HEK293 (cell line): ENCODE measurements at regions not wholly inside any gene's neighbourhood (a gene's known extent, or its start where the extent isn't known, plus 50 kb on each side); places are given as distances from the start of the nearest gene placed in this dataset.
"Not testable (repeated sequence)": the region's sequence is repeated elsewhere in the genome, so short reads cannot be mapped to it uniquely, and the experiment has no call there.

Source experiments
- CTCF ChIA-PET: fragments of 350-600 bp; formaldehyde crosslinking; extraction: SDS; loops from one replicate; lab custom pipeline; 2021; ENCODE audit warnings: antibody characterized with exemption; lab: Yijun Ruan, JAX
- POLR2A ChIA-PET: fragments of 300-600 bp; formaldehyde crosslinking; extraction: SDS; loops from one replicate; lab custom pipeline; 2020; ENCODE audit warnings: antibody characterized with exemption, inconsistent platforms; lab: Yijun Ruan, JAX
- H3K27ac ChIP-seq: fragments of 200-500 bp; sonication (Bioruptor generic); 2 replicates; pipeline ENCODE4 v1.5.1; 2014; ENCODE audit warnings: low read depth, low read length, control low read depth, inconsistent platforms; ENCODE audit errors: extremely low read depth
- H3K36me3 ChIP-seq, 2 experiments: fragments of 200-500 bp in 1 of 2; sonication (Bioruptor generic) in 1 of 2; 1 replicate in 1 of 2; 2 replicates in 1 of 2; pipeline ENCODE4 v1.5.1; 2014 to 2017; ENCODE audit warnings: inconsistent platforms in 2 of 2, low read length in 2 of 2; ENCODE audit not compliant: control insufficient read depth in 2 of 2, insufficient read depth in 1 of 2
- H3K4me1 ChIP-seq: fragments of 200-500 bp; sonication (Bioruptor generic); 2 replicates; pipeline ENCODE4 v1.5.1; 2014; ENCODE audit warnings: mild to moderate bottlenecking, low read length, inconsistent platforms; ENCODE audit not compliant: control insufficient read depth, insufficient read depth
- H3K4me3 ChIP-seq: 2 replicates; pipeline ENCODE4 v1.5.1; 2011; ENCODE audit warnings: low read depth, mild to moderate bottlenecking, control low read depth, low read length, moderate library complexity
- H3K9me3 ChIP-seq: fragments of 200-500 bp; sonication (Bioruptor generic); 2 replicates; pipeline ENCODE4 v1.5.1; 2014; ENCODE audit warnings: low read depth, low read length, inconsistent platforms; ENCODE audit not compliant: control insufficient read depth, insufficient read depth
- EGR2 ChIP-seq: fragments of 450-650 bp; formaldehyde crosslinking; IDR thresholded peaks from 2 replicates; pipeline ENCODE4 v1.5.1; 2016; ENCODE audit warnings: low read depth, missing biosample characterization, missing genetic modification characterization
- KLF8 ChIP-seq: fragments of 450-650 bp; formaldehyde crosslinking; IDR thresholded peaks from 2 replicates; pipeline ENCODE4 v1.5.1; 2016; ENCODE audit warnings: missing biosample characterization, missing genetic modification characterization
- MZF1 ChIP-seq: fragments of 450-650 bp; formaldehyde crosslinking; IDR thresholded peaks from 2 replicates; pipeline ENCODE4 v1.5.1; 2017; ENCODE audit warnings: missing biosample characterization, missing genetic modification characterization, borderline replicate concordance
- ZBTB21 ChIP-seq: fragments of 450-650 bp; formaldehyde crosslinking; IDR thresholded peaks from 2 replicates; pipeline ENCODE4 v1.5.1; 2017; ENCODE audit warnings: missing biosample characterization, missing genetic modification characterization
- ZBTB26 ChIP-seq: fragments of 450-650 bp; formaldehyde crosslinking; optimal IDR thresholded peaks from 2 replicates; pipeline ENCODE3; 2016; ENCODE audit warnings: missing biosample characterization, mild to moderate bottlenecking, missing genetic modification characterization
- ZFP41 ChIP-seq: fragments of 450-650 bp; formaldehyde crosslinking; IDR thresholded peaks from 2 replicates; pipeline ENCODE4 v1.5.1; 2016; ENCODE audit warnings: missing biosample characterization, missing genetic modification characterization, borderline replicate concordance
- ZNF174 ChIP-seq: fragments of 450-650 bp; formaldehyde crosslinking; IDR thresholded peaks from 2 replicates; pipeline ENCODE4 v1.5.0; 2017; ENCODE audit warnings: missing biosample characterization, mild to moderate bottlenecking, missing genetic modification characterization
- ZNF37A ChIP-seq: fragments of 450-650 bp; IDR thresholded peaks from 2 replicates; pipeline ENCODE4 v1.5.1; 2018; ENCODE audit warnings: missing biosample characterization, missing genetic modification characterization
- ZNF394 ChIP-seq: fragments of 450-650 bp; formaldehyde crosslinking; IDR thresholded peaks from 2 replicates; pipeline ENCODE4 v1.5.1; 2016; ENCODE audit warnings: missing biosample characterization, missing genetic modification characterization, mild to moderate bottlenecking, moderate library complexity, borderline replicate concordance
- ZNF560 ChIP-seq: fragments of 450-650 bp; formaldehyde crosslinking; IDR thresholded peaks from 2 replicates; pipeline ENCODE4 v1.5.1; 2017; ENCODE audit warnings: missing biosample characterization, missing genetic modification characterization, borderline replicate concordance
- ZNF561 ChIP-seq: fragments of 450-650 bp; IDR thresholded peaks from 2 replicates; pipeline ENCODE4 v1.5.1; 2018; ENCODE audit warnings: missing biosample characterization, missing genetic modification characterization, borderline replicate concordance
- ZNF776 ChIP-seq: fragments of 450-650 bp; formaldehyde crosslinking; IDR thresholded peaks from 2 replicates; pipeline ENCODE4 v1.5.0; 2017; ENCODE audit warnings: missing biosample characterization, missing genetic modification characterization, borderline replicate concordance
- ZSCAN23 ChIP-seq: fragments of 450-650 bp; formaldehyde crosslinking; IDR thresholded peaks from 2 replicates; pipeline ENCODE4 v1.5.1; 2016; ENCODE audit warnings: missing biosample characterization, missing genetic modification characterization
- TF ChIP-seq, protein P1 (sequence below): fragments of 450-650 bp; formaldehyde crosslinking; IDR thresholded peaks from 2 replicates; pipeline ENCODE4 v1.5.1; 2016; ENCODE audit warnings: missing biosample characterization, missing genetic modification characterization
- TF ChIP-seq, protein P2 (sequence below): sonication (generic); formaldehyde crosslinking; IDR thresholded peaks from 2 replicates; pipeline ENCODE4 v1.8.1; 2022; ENCODE audit warnings: mild to moderate bottlenecking, moderate library complexity, missing genetic modification reagents

GRCh38 chr2:228444161-228444560 is 262.7 kb upstream of the SPHKAP start:
- CTCF ChIA-PET: no interaction called here
- Histone ChIP-seq H3K4me1 (no peaks in the 10 kb centered on the region), H3K27ac (no peak overlapping the region)
- POLR2A ChIA-PET: no interaction called here
- TF ChIP-seq KLF8 (no peak), ZNF174 (tag by site-specific recombination) (no peak), ZSCAN23 (tag by site-specific recombination) (no peak), EGR2 (tag by site-specific recombination) (no peak)
- TF ChIP-seq, all 188 proteins: peak for 0
- Histone ChIP-seq H3K36me3 (no peaks in the 10 kb centered on the region), H3K4me3 (no peak overlapping the region), H3K9me3 (no peaks in the 10 kb centered on the region)

DNA sequence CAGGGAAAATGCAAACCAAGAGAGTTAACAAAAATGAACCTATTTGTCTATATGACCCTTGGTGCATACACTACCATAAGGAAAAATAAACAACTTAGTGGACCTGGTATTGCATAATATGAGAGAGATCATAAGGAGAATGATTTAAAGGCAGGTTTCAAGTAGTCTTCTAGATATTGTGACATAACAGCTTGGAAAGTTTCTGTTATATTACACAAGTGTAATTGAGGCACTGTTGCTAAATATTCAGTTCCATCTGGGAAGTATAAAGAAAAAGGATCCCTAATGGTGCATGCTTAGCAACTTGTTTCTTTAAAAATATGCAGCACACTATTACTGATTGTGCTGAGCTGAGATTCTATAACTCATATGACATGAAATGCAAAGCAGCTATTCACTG is 252.2 kb upstream of the SPHKAP start:
- POLR2A ChIA-PET: no interaction called here
- no peaks in the 10 kb centered on the region for H3K4me1 ChIP-seq
- H3K36me3 ChIP-seq: no peaks in the 10 kb centered on the region
- H3K4me3 ChIP-seq: no peak overlapping the region
- H3K9me3 ChIP-seq: no peaks in the 10 kb centered on the region
- TF ChIP-seq MZF1: no peak
- TF ChIP-seq, all 188 proteins: peak for 0
- H3K27ac ChIP-seq: no peak overlapping the region
- CTCF ChIA-PET: interaction anchor here (0.6 kb wide), 3 partner anchors 124 to 535 kb away, joined by 3 read pairs; no protein-coding TSS in a partner anchor

DNA sequence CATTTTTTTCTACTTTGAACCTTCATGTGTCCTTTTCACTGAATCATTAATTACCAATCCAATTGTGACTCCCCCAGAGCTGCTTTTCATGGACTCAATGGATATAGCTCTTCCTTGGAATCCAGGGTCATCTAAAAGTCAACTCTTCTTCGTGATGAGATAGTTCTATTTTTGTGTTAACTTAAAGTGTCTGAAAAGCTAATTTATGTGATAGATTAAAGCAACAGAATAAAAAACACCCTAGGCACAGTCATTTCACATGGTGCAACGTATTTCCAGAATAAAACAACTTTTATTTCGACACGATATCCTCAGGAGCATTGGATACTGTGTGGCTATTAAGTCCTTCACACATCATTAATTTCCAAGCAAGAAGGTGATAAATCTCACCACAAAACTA is 250.6 kb upstream of the SPHKAP start:
- no peaks in the 10 kb centered on the region for H3K36me3 ChIP-seq
- no peak overlapping the region for H3K4me3 ChIP-seq
- POLR2A ChIA-PET: no interaction called here
- no peak overlapping the region for H3K27ac ChIP-seq
- CTCF ChIA-PET: no interaction called here
- H3K4me1 ChIP-seq: no peaks in the 10 kb centered on the region
- no peak for TF ChIP-seq ZFP41 (tag by site-specific recombination)
- TF ChIP-seq ZNF560 (tag by site-specific recombination): no peak
- TF ChIP-seq, protein P1, sequence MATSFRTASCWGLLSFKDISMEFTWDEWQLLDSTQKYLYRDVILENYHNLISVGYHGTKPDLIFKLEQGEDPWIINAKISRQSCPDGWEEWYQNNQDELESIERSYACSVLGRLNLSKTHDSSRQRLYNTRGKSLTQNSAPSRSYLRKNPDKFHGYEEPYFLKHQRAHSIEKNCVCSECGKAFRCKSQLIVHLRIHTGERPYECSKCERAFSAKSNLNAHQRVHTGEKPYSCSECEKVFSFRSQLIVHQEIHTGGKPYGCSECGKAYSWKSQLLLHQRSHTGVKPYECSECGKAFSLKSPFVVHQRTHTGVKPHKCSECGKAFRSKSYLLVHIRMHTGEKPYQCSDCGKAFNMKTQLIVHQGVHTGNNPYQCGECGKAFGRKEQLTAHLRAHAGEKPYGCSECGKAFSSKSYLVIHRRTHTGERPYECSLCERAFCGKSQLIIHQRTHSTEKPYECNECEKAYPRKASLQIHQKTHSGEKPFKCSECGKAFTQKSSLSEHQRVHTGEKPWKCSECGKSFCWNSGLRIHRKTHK (tag by site-specific recombination): no peak
- no peaks in the 10 kb centered on the region for H3K9me3 ChIP-seq

DNA sequence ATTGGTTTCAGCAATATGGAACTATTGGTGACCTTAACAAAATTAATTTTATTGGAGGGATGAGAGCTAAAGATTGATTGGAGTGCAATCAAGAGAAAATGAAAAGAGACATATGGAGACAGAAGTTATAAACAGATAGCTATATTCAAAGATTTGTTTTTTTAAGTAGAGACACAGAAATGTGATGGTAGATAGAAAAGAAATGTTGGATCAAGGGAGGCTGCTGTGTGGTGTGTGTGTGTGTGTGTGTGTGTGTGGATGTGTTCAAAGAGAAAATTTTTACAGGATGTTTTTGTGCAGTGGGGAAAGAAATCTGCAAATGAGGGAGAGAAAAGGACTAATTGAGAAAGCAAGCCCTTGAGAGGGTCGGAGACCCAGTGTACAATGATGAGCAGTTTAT is 249.5 kb upstream of the SPHKAP start:
- no peaks in the 10 kb centered on the region for H3K4me1 ChIP-seq
- no peak overlapping the region for H3K27ac ChIP-seq
- ChIA-PET POLR2A (no interaction called here), CTCF (interaction anchor here (0.7 kb wide), 1 partner anchor 59 kb away, joined by 3 read pairs; no protein-coding TSS in a partner anchor)
- H3K4me3 ChIP-seq: no peak overlapping the region
- TF ChIP-seq ZBTB26 (tag by site-specific recombination) (no peak), ZBTB21 (no peak), ZNF37A (tag by site-specific recombination) (no peak)
- H3K9me3 ChIP-seq: no peaks in the 10 kb centered on the region
- no peaks in the 10 kb centered on the region for H3K36me3 ChIP-seq

DNA sequence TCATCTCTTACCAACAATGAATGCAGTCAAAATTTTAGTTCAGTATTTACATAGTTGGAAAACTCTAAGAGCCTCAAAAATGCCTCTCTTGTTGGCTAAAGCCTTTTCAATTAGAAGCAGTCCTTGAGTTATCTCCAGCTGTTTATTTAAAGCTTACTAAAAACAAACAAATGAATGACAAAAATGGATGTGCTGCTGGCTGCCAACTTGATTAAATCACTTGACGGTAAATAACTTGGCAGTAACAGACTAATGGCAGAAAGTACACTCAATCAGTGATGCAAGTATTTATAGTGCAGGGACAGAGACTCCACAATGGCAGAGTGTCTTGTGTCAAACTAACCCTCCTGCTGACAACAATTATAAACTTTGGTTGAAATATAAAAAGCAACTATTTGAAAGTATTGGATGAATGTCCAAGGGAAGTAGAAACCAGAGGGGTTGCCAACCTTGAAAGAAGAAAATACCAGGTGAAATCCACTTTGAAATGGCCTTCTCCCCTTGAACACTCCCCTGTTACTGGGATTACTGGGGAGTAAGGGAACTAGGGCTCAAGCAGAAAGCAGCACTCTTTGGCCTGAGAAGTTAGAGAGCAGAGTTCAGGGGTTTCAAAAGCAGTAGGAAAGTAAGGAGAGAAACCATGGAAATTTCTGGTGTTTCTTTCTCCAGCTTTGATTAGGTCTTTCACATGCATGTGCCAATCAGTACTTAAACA is 245.2 kb upstream of the SPHKAP start:
- Histone ChIP-seq H3K36me3 (no peaks in the 10 kb centered on the region), H3K4me3 (no peak overlapping the region), H3K9me3 (no peaks in the 10 kb centered on the region), H3K4me1 (no peaks in the 10 kb centered on the region), H3K27ac (no peak overlapping the region)
- CTCF ChIA-PET: no interaction called here
- TF ChIP-seq ZNF776 (tag by site-specific recombination): no peak
- no peak for TF ChIP-seq ZNF394 (tag by site-specific recombination)
- TF ChIP-seq, protein P2, sequence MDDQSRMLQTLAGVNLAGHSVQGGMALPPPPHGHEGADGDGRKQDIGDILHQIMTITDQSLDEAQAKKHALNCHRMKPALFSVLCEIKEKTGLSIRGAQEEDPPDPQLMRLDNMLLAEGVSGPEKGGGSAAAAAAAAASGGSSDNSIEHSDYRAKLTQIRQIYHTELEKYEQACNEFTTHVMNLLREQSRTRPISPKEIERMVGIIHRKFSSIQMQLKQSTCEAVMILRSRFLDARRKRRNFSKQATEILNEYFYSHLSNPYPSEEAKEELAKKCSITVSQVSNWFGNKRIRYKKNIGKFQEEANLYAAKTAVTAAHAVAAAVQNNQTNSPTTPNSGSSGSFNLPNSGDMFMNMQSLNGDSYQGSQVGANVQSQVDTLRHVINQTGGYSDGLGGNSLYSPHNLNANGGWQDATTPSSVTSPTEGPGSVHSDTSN (CRISPR knock-in tag): no peak
- TF ChIP-seq ZNF561: no peak
- POLR2A ChIA-PET: no interaction called here

- H3K4me3 ChIP-seq, CTCF ChIA-PET, H3K4me1 ChIP-seq, H3K9me3 ChIP-seq, H3K36me3 ChIP-seq, H3K27ac ChIP-seq, POLR2A ChIA-PET: not testable (repeated sequence)
These were observed 244.0 kb upstream of the SPHKAP start for GRCh38 chr2:228425411-228426060.
